ENCODE measurements at regions not wholly inside any gene's neighbourhood (a gene's known extent, or its start where the extent isn't known, plus 50 kb on each side); places are given as distances from the start of the nearest gene placed in this dataset.

DNA sequence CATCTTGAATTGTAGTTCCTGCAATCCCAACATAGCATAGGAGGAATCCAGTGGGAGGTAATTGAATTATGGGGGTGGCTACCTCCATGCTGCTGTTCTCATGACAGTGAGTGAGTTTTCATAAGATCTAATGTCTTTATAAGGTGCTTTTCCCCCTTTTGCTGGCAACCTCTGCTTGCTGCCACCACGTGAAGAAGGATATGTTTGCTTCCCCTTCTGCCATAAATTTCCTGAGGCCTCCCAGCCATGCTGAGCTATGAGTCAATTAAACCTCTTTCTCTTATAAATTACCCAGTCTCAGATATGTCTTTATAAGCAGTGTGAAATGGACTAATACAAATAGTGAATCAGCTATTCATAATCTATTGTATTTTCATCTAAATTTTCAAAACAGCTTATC is 537.3 kb downstream of the EPHA3 start:
- H3K9me3 ChIP-seq: 0 out of 3 replicates have a peak, but pooled peaks cover 3% of the 10 kb centered on the region
- H3K4me2 ChIP-seq: no peak overlapping the region
- H3K4me1 ChIP-seq: no peaks in the 10 kb centered on the region
- DNase-seq (ENCODE audit: low read depth in 1 of 2, low spot score in 1 of 2): no peak
- no peak for FAIRE-seq
- H3K27ac ChIP-seq: no peak overlapping the region
- no peak overlapping the region for H3K4me3 ChIP-seq
- TF ChIP-seq HOXB5 (CRISPR knock-in tag; IDR thresholded peaks at IDR 0.05): no peak
- TF ChIP-seq RCOR1 (IDR thresholded peaks at IDR 0.05; ENCODE audit: low read depth, low read length): no peak
- TF ChIP-seq JUNB (IDR thresholded peaks at IDR 0.05): no peak
- TF ChIP-seq, protein P1, sequence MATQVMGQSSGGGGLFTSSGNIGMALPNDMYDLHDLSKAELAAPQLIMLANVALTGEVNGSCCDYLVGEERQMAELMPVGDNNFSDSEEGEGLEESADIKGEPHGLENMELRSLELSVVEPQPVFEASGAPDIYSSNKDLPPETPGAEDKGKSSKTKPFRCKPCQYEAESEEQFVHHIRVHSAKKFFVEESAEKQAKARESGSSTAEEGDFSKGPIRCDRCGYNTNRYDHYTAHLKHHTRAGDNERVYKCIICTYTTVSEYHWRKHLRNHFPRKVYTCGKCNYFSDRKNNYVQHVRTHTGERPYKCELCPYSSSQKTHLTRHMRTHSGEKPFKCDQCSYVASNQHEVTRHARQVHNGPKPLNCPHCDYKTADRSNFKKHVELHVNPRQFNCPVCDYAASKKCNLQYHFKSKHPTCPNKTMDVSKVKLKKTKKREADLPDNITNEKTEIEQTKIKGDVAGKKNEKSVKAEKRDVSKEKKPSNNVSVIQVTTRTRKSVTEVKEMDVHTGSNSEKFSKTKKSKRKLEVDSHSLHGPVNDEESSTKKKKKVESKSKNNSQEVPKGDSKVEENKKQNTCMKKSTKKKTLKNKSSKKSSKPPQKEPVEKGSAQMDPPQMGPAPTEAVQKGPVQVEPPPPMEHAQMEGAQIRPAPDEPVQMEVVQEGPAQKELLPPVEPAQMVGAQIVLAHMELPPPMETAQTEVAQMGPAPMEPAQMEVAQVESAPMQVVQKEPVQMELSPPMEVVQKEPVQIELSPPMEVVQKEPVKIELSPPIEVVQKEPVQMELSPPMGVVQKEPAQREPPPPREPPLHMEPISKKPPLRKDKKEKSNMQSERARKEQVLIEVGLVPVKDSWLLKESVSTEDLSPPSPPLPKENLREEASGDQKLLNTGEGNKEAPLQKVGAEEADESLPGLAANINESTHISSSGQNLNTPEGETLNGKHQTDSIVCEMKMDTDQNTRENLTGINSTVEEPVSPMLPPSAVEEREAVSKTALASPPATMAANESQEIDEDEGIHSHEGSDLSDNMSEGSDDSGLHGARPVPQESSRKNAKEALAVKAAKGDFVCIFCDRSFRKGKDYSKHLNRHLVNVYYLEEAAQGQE (IDR thresholded peaks at IDR 0.05): no peak
- TF ChIP-seq, protein P2, sequence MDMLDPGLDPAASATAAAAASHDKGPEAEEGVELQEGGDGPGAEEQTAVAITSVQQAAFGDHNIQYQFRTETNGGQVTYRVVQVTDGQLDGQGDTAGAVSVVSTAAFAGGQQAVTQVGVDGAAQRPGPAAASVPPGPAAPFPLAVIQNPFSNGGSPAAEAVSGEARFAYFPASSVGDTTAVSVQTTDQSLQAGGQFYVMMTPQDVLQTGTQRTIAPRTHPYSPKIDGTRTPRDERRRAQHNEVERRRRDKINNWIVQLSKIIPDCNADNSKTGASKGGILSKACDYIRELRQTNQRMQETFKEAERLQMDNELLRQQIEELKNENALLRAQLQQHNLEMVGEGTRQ (IDR thresholded peaks at IDR 0.05): no peak
- no peak for TF ChIP-seq HDAC2 (IDR thresholded peaks at IDR 0.05)
- 0% methylated on average over 1 of the region's 1 CpG for WGBS (ENCODE audit: missing lambda C conversion rate)
- ATAC-seq: no peak
- CTCF ChIA-PET: no interaction called here
- POLR2A ChIA-PET: no interaction called here

DNA sequence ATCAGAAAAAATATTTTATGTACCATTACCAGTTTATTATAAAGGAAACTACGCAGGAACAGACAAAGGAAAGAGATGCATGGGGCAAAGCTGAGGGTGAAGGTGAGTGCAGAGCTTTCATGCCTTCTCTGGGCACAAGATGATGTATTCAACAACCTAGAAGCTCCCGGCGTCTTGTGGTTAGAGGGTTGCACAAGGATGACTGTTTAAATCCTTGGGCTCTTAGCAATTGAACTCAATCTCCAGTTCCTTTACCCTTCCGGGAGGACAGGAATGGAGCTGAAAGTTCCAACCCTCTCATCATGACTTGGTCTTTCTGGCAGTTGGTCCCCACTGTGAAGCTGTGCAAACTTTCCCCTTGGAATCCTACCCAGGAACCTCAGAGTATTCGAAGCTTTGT is 542.0 kb downstream of the EPHA3 start:
- DNase-seq (ENCODE audit: low read depth in 1 of 2, low spot score in 1 of 2): no peak
- Histone ChIP-seq H3K4me1 (no peaks in the 10 kb centered on the region), H3K4me3 (no peak overlapping the region), H3K9me3 (0 out of 3 replicates have a peak, but pooled peaks cover 3% of the 10 kb centered on the region), H3K27ac (no peak overlapping the region), H3K4me2 (no peak overlapping the region)
- under 1% methylated on average over 5 of the region's 5 CpGs for WGBS (ENCODE audit: missing lambda C conversion rate)
- ChIA-PET POLR2A (no interaction called here), CTCF (interaction anchor here (1.0 kb wide), 1 partner anchor 9 kb away, joined by 3 read pairs; no protein-coding TSS in a partner anchor)
- TF ChIP-seq, protein P2 (IDR thresholded peaks at IDR 0.05): no peak
- TF ChIP-seq ZSCAN20 (CRISPR knock-in tag; IDR thresholded peaks at IDR 0.05) (no peak), BHLHE40 (IDR thresholded peaks at IDR 0.05; ENCODE audit: low read depth, low read length) (no peak)
- FAIRE-seq: no peak
- no peak for ATAC-seq

DNA sequence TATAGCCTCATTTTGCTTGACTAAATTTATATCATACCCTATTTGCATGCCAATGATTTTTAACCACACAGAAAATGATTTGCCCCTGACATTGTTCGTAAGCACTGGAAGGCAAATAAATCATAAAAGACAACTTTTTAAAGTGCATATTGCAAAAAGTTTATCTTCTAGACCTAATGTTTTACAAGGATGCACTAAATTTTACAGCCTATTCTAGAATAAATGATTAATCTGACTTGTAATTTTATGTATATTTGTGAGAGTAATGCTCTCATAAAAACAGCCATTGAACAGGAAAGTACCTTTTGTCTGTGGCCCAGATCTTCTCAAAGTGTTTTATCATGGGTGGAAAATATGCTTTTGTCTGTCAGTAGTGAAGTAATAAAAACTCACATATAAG is 546.6 kb downstream of the EPHA3 start:
- DNase-seq (ENCODE audit: low read depth in 1 of 2, low spot score in 1 of 2): no peak
- Histone ChIP-seq H3K9me3 (no peaks in the 10 kb centered on the region), H3K4me3 (no peak overlapping the region), H3K4me1 (no peaks in the 10 kb centered on the region), H3K4me2 (no peak overlapping the region), H3K27ac (no peak overlapping the region)
- ATAC-seq: no peak
- 57% methylated on average over 1 of the region's 1 CpG for WGBS (ENCODE audit: missing lambda C conversion rate)
- FAIRE-seq: no peak
- POLR2A ChIA-PET: no interaction called here
- CTCF ChIA-PET: no interaction called here
- TF ChIP-seq HOXB5 (CRISPR knock-in tag; IDR thresholded peaks at IDR 0.05): no peak
- TF ChIP-seq POLR2A (IDR thresholded peaks at IDR 0.05; ENCODE audit: low read length): no peak
- no peak for TF ChIP-seq ZSCAN20 (CRISPR knock-in tag; IDR thresholded peaks at IDR 0.05)
- TF ChIP-seq ZFP36 (IDR thresholded peaks at IDR 0.05; ENCODE audit: borderline replicate concordance, partially characterized antibody): no peak
- no peak for TF ChIP-seq HOXA7 (CRISPR knock-in tag; IDR thresholded peaks at IDR 0.05)
- TF ChIP-seq NR3C1 (IDR thresholded peaks at IDR 0.05): no peak
- TF ChIP-seq JUNB (IDR thresholded peaks at IDR 0.05): no peak
- no peak for TF ChIP-seq RARB (CRISPR knock-in tag; IDR thresholded peaks at IDR 0.05)
- TF ChIP-seq CEBPB (IDR thresholded peaks at IDR 0.05): no peak
- no peak for TF ChIP-seq BHLHE40 (IDR thresholded peaks at IDR 0.05; ENCODE audit: low read depth, low read length)

DNA sequence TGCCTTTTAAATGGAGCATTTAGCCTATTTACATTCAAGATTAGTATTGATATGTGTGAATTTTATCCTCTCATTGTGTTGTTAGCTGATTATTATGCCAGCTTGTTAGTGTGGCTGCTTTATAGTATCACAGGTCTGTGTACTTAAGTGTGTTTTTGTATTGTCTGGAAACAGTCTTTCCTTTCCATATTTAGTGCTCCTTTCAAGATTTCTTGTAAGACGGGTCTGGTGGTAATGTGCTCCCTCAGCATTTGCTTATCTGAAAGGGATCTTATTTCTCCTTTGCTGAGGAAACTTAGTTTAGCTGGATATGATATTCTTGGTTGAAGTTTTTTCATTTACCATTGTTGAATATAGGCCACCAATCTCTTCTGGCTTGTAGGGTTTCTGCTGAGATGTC is 549.0 kb downstream of the EPHA3 start:
- Histone ChIP-seq H3K4me2 (no peak overlapping the region), H3K27ac (no peak overlapping the region), H3K4me3 (no peak overlapping the region), H3K9me3 (no peaks in the 10 kb centered on the region), H3K4me1 (no peaks in the 10 kb centered on the region)
- TF ChIP-seq TP53 (CRISPR knock-in tag; IDR thresholded peaks at IDR 0.05) (no peak), HOXA7 (CRISPR knock-in tag; IDR thresholded peaks at IDR 0.05) (no peak), RARB (CRISPR knock-in tag; IDR thresholded peaks at IDR 0.05) (no peak), RFX5 (IDR thresholded peaks at IDR 0.05) (no peak), CBX8 (IDR thresholded peaks at IDR 0.05) (no peak), ZNF302 (CRISPR knock-in tag; IDR thresholded peaks at IDR 0.05) (no peak), CEBPB (IDR thresholded peaks at IDR 0.05) (no peak)
- TF ChIP-seq, protein P3, sequence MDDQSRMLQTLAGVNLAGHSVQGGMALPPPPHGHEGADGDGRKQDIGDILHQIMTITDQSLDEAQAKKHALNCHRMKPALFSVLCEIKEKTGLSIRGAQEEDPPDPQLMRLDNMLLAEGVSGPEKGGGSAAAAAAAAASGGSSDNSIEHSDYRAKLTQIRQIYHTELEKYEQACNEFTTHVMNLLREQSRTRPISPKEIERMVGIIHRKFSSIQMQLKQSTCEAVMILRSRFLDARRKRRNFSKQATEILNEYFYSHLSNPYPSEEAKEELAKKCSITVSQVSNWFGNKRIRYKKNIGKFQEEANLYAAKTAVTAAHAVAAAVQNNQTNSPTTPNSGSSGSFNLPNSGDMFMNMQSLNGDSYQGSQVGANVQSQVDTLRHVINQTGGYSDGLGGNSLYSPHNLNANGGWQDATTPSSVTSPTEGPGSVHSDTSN (IDR thresholded peaks at IDR 0.05): no peak
- FAIRE-seq (no peak), ATAC-seq (no peak), DNase-seq (ENCODE audit: low read depth in 1 of 2, low spot score in 1 of 2) (no peak)
- POLR2A ChIA-PET: no interaction called here
- 0% methylated on average over 1 of the region's 1 CpG for WGBS (ENCODE audit: missing lambda C conversion rate)
- CTCF ChIA-PET: no interaction called here
